GM12873 (cell line): ENCODE measurements at regions not wholly inside any gene's neighbourhood (a gene's known extent, or its start where the extent isn't known, plus 50 kb on each side); places are given as distances from the start of the nearest gene placed in this dataset.

Experiments used
- CTCF ChIP-seq: IDR thresholded peaks from 2 replicates; pipeline ENCODE4 v1.5.1; 2012; ENCODE audit warnings: low read depth, mild to moderate bottlenecking, moderate library complexity, low read length, control low read depth; ENCODE audit not compliant: insufficient read depth; ENCODE audit errors: missing control alignments

- no peak for TF ChIP-seq CTCF
Measured at GRCh38 chr9:78578072-78578471, 281.1 kb downstream of the PSAT1 start.

- TF ChIP-seq CTCF, result no peak
Measured at GRCh38 chr9:78582821-78583220, 285.9 kb downstream of the PSAT1 start.

GRCh38 chr9:78584589-78584988 lies 287.7 kb downstream of the PSAT1 start:
- TF ChIP-seq CTCF, result no peak

- no peak for TF ChIP-seq CTCF
Measured at GRCh38 chr9:78585909-78586308, 289.0 kb downstream of the PSAT1 start.

GRCh38 chr9:78590068-78590467 lies 293.1 kb downstream of the PSAT1 start:
- TF ChIP-seq CTCF, result no peak

- no peak for TF ChIP-seq CTCF
Measured at GRCh38 chr9:78592811-78593210, 295.9 kb downstream of the PSAT1 start.

- TF ChIP-seq CTCF, result no peak
Measured at GRCh38 chr9:78595200-78595945, 298.4 kb downstream of the PSAT1 start.

- no peak for TF ChIP-seq CTCF
Measured at GRCh38 chr9:78596346-78596745, 299.4 kb downstream of the PSAT1 start.
